GM12892 (cell line): ENCODE measurements at regions not wholly inside any gene's neighbourhood (a gene's known extent, or its start where the extent isn't known, plus 50 kb on each side); places are given as distances from the start of the nearest gene placed in this dataset.

ENCODE experiments used
- POLR2AphosphoS5 ChIP-seq: IDR thresholded peaks from 2 replicates; pipeline ENCODE4 v1.6.1; 2011; ENCODE audit warnings: low read depth, low read length, control low read depth
- TAF1 ChIP-seq: IDR thresholded peaks from 2 replicates; pipeline ENCODE4 v1.6.1; 2011; ENCODE audit warnings: low read depth, mild to moderate bottlenecking, control low read depth, low read length, borderline replicate concordance

- TF ChIP-seq TAF1, result no peak
- TF ChIP-seq POLR2AphosphoS5, result no peak
These were observed 284.3 kb upstream of the SYT1 start for GRCh38 chr12:78580296-78580695.
